Left lobe of liver (tissue), 2 donors: ENCODE measurements at regions not wholly inside any gene's neighbourhood (a gene's known extent, or its start where the extent isn't known, plus 50 kb on each side); places are given as distances from the start of the nearest gene placed in this dataset.
"Not testable (repeated sequence)": the region's sequence is repeated elsewhere in the genome, so short reads cannot be mapped to it uniquely, and the experiment has no call there.

Source experiments
- ATAC-seq: fragments of 200-7000 bp; cut with Tn5 transposase; one replicate; pipeline ENCODE4 v1.9.1; 2020; ENCODE audit warnings: mild to moderate bottlenecking, moderate library complexity
- DNase-seq: peaks from one replicate; pipeline ENCODE4 v3.0.0-alpha.2; 2020; ENCODE audit warnings: low spot score
- donor health status: DM: no; HTN: no; CAD: no; lungs with moderate emphysema.
- donor health status: DM: no; HTN: yes; CAD: no.

DNA sequence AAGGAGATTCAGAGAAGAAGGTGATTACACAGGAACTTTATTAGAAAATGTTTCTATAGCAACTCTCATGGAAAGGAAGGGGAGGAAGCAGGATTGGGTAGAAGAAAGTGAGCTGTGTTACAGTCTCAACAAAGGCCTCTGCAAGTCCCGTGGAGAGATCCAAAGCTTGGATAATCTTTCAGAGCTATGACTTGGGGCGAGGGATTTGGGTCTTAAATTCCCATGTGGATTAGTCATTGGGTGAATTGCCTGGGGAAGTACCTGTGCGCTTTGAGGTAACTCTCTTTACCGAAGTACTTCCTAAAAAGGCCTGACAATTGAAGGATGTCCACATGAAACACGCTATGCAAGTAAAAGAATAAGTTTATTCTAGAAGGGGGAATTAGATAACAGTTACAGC, 133.8 kb upstream of the ANKRD50 start:
- DNase-seq (no peak), ATAC-seq (no peak)

DNA sequence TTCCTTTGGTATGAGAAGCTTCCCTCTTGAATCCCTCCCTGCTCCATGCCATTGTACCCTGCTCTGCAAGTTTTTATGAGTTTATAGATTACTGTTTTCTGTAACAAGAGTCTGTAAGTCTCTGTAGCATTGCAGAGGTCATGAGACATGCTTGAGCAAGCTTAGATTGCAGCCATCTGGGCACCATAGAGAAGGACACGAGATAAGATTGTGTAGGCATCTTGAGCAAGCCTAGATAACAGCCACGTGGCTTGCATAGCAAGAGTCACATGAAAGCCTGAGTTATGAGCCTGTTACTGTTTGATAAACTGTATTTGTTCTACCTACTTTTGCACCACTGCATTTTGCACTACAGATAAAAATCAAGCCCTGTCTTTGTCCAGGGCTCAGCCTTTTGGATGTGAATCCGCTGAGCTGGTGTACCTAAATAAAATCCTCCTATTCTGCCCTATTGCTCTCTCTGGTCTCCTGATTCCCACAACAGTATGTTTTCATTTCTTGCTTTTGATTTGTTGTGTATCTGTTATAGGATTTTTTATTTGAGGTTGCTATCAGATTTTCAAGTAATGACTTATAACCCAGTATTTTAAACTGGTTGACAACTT, 127.4 kb upstream of the ANKRD50 start:
- DNase-seq (no peak), ATAC-seq (no peak)

DNA sequence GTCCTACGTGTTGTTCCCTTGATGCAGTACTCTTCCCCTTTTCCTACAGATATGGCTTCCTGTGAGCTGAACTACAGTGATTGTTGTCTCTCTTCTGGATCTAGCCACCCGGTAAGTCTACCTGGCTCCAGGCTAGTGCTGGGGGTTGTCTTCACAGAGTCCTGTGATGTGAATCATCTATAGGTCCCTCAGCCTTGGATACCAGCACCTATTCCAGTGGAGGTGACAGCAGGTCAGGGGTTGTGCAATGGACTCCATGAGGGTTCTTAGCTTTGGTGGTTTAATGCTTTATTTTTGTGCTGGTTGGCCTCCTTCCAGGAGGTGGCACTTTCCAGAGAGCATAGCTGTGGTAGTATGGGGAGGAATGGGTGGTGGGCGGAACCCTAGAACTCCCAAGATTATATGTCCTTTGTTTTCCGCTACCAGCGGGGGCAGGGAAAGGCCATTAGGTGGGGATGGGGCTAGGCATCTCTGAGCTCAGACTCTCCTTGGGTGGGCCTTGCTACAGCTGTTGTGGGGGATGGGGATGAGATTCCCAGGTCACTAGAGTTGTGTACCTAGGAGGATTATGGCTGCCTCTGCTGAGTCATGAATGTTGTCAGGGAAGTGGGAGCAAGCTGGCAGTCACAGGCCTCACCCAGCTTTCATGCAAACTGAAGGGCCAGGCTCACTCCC, 121.4 kb upstream of the ANKRD50 start:
- DNase-seq, result no peak

DNA sequence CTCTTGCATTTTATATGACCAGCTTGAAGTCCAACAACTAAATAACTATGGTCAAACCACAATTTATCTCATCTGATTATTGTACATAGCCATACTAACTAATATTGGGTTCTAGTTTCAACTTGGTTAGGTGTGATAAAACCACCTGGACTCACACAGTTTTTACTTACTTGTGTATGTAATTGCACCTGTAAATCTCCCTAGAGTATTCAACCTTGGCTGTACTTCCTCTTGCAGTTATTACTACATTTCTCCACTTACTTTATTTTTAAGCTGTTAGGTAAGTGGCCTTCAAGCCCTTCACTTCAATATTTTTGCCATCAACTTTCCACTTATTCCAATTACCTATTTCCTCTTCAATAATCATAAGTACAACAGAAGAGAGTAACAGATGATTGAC, 115.8 kb upstream of the ANKRD50 start:
- ATAC-seq, result no peak
- DNase-seq, result no peak

More for the DNA sequence above, 121.4 kb upstream of the ANKRD50 start:
- ATAC-seq, result no peak

DNA sequence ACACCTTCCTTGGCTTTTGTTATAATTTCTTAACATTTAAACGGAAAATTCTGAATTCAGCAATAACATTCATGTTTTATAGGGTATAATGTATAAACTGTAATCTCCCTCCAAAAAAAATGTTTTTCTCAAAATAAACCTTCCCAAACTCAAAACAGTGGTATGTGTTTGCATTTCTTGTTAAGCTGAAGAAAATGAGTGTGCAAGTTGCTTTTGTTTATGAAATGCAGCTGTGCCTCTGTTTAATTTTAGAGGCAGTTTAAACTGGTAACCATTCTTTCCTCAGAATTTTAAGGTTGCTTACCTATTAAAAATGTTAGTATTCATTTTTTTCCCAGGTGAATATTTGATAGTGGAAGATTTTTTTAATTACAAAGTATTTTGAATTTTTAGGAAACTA, 105.0 kb upstream of the ANKRD50 start:
- no peak for DNase-seq
- no peak for ATAC-seq

DNA sequence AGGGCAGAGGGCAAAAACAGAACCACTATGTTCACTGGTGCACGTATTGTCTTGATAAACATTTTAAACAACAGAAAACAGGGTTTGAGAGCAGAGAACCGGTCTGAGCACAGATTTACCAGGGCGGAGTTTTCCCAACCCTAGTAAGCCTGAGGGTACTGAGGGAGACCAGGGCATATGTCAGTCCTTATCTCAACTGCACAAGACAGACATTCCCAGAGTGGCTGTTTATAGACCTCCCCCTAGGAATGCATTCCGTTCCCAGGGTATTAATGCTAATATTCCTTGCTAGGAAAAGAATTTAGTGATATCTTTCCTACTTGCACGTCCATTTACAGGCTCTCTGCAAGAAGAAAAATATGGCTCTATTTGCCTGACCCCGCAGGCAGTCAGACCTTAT, 99.7 kb upstream of the ANKRD50 start:
- DNase-seq, ATAC-seq: not testable (repeated sequence)

DNA sequence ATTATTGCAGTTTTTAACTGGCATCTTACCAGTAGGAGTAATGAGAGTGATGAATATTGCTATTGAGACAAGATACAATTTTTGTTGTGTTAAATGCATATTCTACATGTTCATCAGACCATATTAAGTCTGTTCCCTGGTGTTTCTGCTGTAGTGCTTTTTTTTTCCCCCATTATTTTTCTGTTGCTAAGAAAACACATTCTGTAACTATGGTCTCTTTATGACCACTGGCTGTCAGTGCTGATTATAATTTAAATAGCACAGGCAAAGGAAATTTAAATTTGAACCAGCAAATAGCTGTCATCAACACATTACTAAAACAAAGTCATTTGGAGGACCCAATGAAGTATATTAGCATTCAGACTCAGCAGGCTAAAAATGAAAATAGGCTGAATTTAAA, 98.3 kb upstream of the ANKRD50 start:
- ATAC-seq (no peak), DNase-seq (no peak)

DNA sequence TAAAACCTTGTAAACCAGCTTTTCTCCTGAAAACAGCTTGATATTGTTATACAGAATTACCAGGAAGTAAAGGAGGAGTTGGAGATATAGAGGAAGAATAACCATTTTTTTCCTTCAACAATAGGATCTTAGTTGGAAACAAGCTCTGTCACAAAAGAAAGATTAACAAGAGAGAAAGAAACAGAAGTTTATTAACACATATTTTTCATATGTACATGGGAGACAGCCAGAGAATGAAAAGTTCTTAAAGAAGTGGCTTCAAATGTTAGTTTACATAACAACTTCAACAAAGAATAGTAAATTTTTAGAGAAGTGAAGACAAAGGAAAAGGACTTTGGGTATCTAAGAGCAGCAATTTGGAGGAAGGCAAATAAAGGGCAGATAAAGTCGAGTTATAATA, 94.9 kb upstream of the ANKRD50 start:
- DNase-seq, result no peak
- no peak for ATAC-seq

DNA sequence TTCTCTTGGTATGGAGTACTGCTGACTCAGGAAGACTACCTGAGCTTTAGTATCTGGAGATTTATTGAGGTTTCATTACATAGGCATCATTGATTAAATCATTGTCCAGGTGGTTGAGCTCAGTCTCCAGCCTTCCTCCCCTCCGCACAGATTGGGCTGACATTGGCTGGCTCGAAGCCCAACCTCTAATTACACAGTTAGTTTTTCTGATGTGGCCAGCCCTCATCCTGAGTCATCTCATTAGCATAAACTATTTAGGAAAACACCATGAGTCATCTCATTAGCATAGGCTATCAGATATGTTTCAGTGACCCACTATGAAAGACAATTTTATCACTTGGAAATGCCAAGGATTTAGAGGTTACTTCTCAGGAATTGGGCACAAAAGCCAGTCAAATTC, 93.9 kb upstream of the ANKRD50 start:
- no peak for ATAC-seq
- DNase-seq, result no peak

DNA sequence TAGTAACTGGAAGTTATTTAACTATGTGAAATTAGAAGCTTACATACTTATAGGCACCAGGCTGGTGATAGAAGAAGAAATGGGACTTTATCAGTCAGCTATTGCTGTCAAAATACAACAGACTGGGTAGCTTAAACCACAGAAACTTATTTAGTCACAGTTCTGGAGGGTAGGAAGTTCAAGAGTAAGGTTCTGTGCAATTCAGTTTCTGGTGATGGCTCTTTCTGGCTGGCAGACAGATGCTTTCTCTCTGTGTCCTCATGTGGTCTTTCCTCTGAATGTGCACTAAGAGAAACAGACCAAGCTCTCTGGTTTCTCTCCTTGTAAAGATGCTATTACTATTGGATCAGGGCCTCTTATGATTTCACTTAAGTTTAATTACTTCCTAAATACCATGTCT, 92.1 kb upstream of the ANKRD50 start:
- no peak for DNase-seq

DNA sequence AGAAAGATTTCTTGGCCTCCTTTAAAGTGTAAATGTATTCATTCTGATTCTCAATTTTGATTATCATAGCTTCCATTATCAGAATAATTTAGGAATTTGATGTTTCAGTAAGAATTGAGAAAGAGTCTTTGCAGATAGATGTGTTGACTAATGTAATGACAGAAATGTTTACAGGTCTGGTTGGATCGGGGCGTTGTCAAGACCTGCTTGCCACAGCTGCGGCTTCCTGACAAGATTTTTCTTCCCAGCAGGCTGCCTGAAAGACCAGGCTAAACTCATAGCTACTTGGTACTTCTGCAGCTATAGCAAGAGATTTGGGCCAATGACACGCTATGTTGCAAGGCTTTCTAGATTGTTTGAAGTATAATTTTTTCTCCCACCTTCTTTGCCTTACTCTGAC, 91.5 kb upstream of the ANKRD50 start:
- DNase-seq (no peak), ATAC-seq (no peak)

More for the DNA sequence above, 92.1 kb upstream of the ANKRD50 start:
- ATAC-seq, result no peak

DNA sequence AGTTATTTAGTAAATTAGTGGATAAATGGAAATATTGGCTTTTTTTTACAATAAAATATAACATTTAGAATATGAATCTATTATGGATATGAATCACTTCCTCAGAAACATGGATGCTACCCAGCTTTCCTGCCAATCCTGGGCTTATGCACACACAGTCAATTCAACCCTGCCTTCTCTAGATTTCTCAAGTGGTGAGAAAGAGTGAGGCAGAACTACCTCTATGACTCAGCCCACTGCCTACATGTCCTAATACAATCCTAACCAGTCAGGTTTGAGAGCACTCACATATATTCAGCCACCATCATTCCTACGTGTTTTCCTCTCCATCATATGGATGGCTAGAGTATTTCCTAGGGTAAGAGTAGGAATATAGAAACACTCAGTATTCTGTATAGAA, 91.1 kb upstream of the ANKRD50 start:
- DNase-seq (no peak), ATAC-seq (no peak)

DNA sequence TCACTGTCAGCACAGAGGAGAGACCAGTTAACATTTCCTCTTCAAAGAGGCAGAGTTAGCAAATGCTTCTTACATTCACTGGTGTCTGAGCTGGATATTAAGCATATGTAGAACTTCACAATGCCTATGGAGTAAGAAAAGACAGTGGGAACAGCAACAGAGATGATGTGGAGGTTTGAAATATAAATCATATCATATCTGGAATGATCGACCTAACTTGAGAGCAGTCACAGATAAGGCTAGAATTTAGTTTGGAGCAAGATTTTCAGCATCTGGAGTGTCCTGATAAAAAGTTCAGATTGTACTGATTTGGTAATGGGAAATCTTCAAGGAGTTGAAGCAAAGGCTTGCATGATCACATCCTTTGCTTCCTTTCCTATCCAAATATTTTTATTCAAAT, 90.5 kb upstream of the ANKRD50 start:
- ATAC-seq, result no peak
- DNase-seq, result no peak

DNA sequence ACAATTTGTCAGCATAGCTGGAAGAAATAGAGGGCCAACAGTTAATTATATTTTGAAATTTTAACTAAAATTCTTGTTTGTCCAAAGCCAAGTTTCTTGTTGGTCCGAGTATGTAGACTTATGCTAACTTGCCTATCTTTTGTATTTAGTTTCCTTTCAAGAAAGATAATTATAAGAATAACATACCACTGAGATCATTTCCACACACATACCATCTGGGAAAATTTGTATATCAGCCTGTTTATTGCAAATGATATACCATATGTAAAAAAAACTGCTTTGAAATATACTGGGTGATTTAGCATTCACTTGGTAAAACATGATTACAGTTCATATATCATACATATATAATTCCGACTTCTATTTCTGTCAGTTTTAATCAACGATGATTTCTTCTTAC, 84.7 kb upstream of the ANKRD50 start:
- ATAC-seq, result no peak
- no peak for DNase-seq

DNA sequence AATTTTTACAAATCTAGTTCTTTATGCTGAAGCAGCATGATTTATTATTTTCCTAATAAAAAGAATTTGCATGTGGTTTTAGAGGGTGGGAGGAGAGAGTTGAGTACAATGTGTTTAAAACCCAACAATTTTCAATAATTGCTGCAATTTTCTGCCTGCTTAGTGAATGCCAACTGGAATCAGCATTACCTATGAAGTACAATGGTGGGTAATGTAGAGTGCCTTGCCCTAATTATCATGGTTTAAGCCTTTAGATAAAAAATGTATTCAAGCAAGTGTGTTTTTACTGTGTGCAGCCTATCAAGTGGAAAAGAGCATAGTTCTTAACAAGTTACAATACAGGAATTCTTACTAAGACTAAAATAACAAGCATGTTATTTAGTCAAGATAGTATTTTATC, 77.9 kb upstream of the ANKRD50 start:
- DNase-seq, result no peak
- ATAC-seq, result no peak

DNA sequence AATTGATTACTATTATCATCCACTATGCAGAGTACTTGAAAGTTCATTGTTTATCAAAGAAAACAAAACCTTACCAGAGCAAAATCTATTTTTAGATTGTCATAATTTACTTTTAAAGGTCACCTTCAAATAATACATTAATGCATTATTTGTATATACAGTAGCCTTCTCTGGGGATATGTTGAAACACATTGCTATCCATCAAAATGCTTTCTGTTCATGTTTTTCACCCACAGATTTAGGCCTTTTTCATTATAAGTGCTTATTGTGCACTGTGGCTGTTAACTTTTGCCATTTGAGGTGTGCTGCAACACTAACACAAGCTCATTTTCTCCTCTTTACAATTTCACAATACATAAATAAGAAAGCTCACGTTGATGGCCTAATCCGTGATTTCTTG, 74.1 kb upstream of the ANKRD50 start:
- no peak for DNase-seq
- no peak for ATAC-seq

DNA sequence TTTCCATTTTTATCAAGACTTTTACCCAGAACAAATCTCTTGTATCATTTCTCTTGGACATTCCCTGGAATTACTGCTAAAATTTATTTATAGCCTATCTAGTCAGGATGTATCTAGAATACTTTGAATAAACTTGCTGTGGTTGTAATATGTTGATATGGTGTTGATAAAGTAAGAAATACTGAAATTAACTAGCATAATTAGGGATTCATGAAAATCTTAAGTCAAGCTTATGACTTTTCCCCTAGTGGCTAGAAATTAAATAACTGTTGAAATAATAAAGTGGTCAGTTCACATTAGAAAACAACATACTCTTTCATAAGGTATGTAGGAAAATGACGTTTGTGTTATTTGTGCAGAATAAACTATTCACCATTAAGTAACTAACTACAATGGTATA, 73.1 kb upstream of the ANKRD50 start:
- DNase-seq (no peak), ATAC-seq (no peak)

DNA sequence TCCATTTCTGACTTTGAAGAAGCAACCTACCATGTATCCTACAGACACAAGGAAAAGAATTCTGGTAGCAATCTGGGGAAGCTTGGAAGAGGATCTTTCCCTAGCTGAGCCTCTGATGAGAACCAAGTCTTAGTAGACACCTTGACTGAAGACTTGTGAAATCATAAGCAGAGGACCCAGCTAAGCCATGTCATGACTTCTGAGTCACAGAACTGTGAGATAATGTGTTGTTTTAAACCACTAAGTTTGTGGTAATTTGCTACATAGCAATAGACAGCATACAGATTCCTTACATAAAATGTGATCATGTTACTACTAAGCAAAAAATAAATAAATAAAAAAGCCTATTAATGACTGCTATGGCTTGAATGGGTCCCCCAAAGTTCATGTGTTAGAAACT, 71.3 kb upstream of the ANKRD50 start:
- ATAC-seq (no peak), DNase-seq (no peak)

DNA sequence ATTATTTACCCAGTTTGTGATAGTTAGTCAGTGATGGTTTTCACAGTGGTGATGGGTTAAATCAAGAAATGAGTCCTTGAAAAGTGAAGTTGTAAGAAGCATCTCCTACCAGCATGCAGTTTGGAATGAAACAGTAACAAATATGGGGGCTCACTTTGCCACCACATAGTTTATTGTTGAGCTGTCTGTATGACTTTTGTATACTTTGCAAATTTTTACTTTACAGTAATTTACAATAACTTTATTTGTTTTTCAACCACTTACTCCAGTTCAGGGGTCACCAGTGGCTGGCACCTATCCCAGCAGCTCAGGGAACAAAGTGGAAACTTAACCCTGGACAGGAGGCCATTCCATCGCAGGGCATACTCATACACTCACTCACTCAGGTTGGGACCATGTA, 64.5 kb upstream of the ANKRD50 start:
- ATAC-seq (no peak), DNase-seq (no peak)

DNA sequence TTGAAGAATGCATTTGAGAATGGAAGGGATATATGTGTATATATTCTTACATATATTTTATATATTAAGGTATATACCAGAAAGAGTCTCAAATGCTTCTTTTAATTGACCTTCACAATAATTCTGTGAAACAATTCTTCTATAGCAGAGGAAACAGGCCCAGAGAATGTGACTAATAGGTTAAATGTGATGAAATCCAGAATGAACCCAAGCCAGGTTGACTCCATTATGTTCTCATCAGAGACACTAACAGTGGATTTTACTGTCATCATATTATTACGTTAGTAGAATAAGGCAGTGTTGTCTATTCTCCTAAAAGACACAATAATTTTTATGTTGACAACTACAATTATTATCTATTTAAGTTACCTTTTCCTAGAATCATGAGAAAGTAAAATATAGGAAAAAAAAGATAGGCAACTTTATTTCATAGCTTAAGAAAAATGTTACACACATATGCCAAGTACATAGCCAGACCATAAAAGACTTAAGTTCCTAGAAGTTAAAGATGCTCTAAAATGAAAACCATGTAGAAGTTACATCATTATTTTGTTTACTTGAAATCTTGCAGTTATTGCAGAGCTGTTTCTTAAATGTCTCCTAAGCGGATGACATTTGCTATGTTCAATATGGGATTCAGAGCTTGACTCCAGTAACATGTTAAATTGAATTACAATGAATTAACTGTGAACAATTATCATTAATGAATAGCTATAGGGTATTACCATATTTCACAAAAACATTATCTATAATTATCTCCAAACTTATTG, 56.2 kb upstream of the ANKRD50 start:
- no peak for DNase-seq
- no peak for ATAC-seq

DNA sequence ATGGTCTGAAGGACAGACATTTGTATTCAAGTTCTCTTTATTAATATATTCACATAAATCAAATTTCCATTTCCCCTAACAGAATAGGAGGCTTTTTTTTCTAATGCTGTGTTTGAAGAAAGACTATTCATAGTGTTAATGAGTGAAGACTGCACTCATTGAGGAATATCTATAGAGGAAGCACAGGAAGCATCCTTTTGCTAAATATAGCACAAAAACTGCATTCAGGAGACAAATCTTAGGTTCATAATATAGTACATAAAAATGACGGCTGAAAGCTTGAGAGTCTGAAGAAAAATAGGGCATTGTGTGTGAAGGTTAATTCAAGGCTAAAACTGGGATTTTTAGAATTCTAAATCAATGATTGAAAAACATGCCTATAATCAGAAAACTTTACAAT, 50.4 kb upstream of the ANKRD50 start:
- ATAC-seq, result no peak
- no peak for DNase-seq
